ENCODE measurements at regions not wholly inside any gene's neighbourhood (a gene's known extent, or its start where the extent isn't known, plus 50 kb on each side); places are given as distances from the start of the nearest gene placed in this dataset.

- Histone ChIP-seq H3K36me3 (no peaks in the 10 kb centered on the region), H3K27ac (no peak overlapping the region), H3K9me3 (no peaks in the 10 kb centered on the region), H3K4me3 (no peak overlapping the region), H3K4me1 (peaks cover 6 to 20% of the 10 kb centered on the region in 2 donors), H3K27me3 (no peaks in the 10 kb centered on the region)
- ATAC-seq = no peak
- intact Hi-C loops (cut with DNase I; ENCODE audit: low total_unique reads) = no loop called here
- DNase-seq = no peak
- in situ Hi-C loops (cut with MboI; ENCODE audit: low sequenced_read_pairs in 4 of 4) = no loop called here
- TF ChIP-seq POLR2A (IDR thresholded peaks at IDR 0.05) = no peak
- no peak for TF ChIP-seq CTCF (IDR thresholded peaks at IDR 0.05 in 4 of 5, conservative IDR thresholded peaks at IDR 0.05 in 1 of 5)
These were observed 187.6 kb downstream of the ADAMTS15 start for GRCh38 chr11:130635937-130636630.

- in situ Hi-C loops (cut with MboI; ENCODE audit: low sequenced_read_pairs in 4 of 4) = no loop called here
- Histone ChIP-seq H3K27ac (no peak overlapping the region), H3K27me3 (no peaks in the 10 kb centered on the region), H3K4me3 (no peak overlapping the region), H3K9me3 (no peaks in the 10 kb centered on the region), H3K4me1 (peaks cover 6 to 20% of the 10 kb centered on the region in 2 donors), H3K36me3 (no peaks in the 10 kb centered on the region)
- TF ChIP-seq CTCF (IDR thresholded peaks at IDR 0.05 in 4 of 5, conservative IDR thresholded peaks at IDR 0.05 in 1 of 5) (no peak), POLR2A (IDR thresholded peaks at IDR 0.05) (no peak)
- intact Hi-C loops (cut with DNase I; ENCODE audit: low total_unique reads) = no loop called here
- DNase-seq = no peak
- ATAC-seq = no peak
These were observed 188.4 kb downstream of the ADAMTS15 start for GRCh38 chr11:130636722-130637464.

GRCh38 chr11:130637566-130637965 is 189.1 kb downstream of the ADAMTS15 start:
- TF ChIP-seq CTCF (IDR thresholded peaks at IDR 0.05 in 4 of 5, conservative IDR thresholded peaks at IDR 0.05 in 1 of 5) (no peak), POLR2A (IDR thresholded peaks at IDR 0.05) (no peak)
- no peaks in the 10 kb centered on the region for H3K9me3 ChIP-seq
- peak in 1 of 2 donors; percentile 69 for ATAC-seq
- no peak overlapping the region for H3K27ac ChIP-seq
- no peak overlapping the region for H3K4me3 ChIP-seq
- H3K4me1 ChIP-seq = peaks cover 6 to 20% of the 10 kb centered on the region in 2 donors
- H3K36me3 ChIP-seq = no peaks in the 10 kb centered on the region
- in situ Hi-C loops (cut with MboI; ENCODE audit: low sequenced_read_pairs in 4 of 4) (no loop called here), intact Hi-C loops (cut with DNase I; ENCODE audit: low total_unique reads) (no loop called here)
- DNase-seq = no peak
- no peaks in the 10 kb centered on the region for H3K27me3 ChIP-seq

- peaks cover 6 to 20% of the 10 kb centered on the region in 2 donors for H3K4me1 ChIP-seq
- H3K27ac ChIP-seq = peak overlapping the region in 1 of 4 donors; percentile 20
- ATAC-seq = peak in 1 of 2 donors; percentile 68
- in situ Hi-C loops (cut with MboI; ENCODE audit: low sequenced_read_pairs in 4 of 4) (no loop called here), intact Hi-C loops (cut with DNase I; ENCODE audit: low total_unique reads) (no loop called here)
- TF ChIP-seq CTCF (IDR thresholded peaks at IDR 0.05 in 4 of 5, conservative IDR thresholded peaks at IDR 0.05 in 1 of 5) (no peak), POLR2A (IDR thresholded peaks at IDR 0.05) (no peak)
- peak in 1 of 2 donors; percentile 40 for DNase-seq
- no peaks in the 10 kb centered on the region for H3K27me3 ChIP-seq
- no peaks in the 10 kb centered on the region for H3K36me3 ChIP-seq
- H3K9me3 ChIP-seq = no peaks in the 10 kb centered on the region
- no peak overlapping the region for H3K4me3 ChIP-seq
These were observed 189.6 kb downstream of the ADAMTS15 start for GRCh38 chr11:130638033-130638432.

All from gastrocnemius medialis (tissue), 4 donors.